ENCODE measurements at regions not wholly inside any gene's neighbourhood (a gene's known extent, or its start where the extent isn't known, plus 50 kb on each side); places are given as distances from the start of the nearest gene placed in this dataset.

DNA sequence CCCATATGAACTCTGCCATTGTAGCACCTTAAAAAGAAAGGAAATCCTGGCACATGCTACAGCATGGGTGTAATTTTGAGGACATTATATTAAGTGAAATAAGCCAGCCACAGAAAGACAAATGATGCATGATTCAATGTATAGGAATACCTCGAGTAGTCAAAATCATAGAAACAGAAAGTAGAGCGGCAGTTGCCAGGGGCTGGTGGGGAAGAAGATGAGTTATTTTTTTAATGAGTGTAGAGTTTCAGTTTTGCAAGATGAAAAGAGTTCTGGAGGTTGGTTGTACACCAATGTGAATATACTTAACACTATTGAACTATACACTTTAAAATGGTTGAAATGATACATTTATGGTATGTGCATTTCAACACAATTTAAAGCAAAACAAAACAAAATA is 133.0 kb downstream of the ZDHHC21 start:
- no peak for DNase-seq

DNA sequence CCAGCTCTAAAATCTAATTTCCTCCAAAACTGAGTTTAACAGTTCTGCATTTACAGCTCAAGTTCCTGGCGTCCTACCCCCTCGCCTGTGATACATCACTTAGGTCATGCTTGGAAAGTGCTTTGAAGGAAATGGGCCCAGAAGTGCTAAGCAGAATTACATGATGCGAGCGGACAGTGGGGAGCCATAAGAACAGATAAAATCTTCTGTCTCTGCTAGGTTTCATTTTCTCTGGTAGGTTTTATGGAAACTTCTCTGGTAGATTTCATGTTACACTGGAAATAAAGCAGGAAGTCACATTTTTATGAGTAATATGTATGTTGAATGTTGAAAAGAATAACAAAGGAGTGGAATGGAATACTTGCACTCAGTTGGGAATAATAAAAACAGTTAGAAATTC is 138.3 kb downstream of the ZDHHC21 start:
- DNase-seq = no peak

DNA sequence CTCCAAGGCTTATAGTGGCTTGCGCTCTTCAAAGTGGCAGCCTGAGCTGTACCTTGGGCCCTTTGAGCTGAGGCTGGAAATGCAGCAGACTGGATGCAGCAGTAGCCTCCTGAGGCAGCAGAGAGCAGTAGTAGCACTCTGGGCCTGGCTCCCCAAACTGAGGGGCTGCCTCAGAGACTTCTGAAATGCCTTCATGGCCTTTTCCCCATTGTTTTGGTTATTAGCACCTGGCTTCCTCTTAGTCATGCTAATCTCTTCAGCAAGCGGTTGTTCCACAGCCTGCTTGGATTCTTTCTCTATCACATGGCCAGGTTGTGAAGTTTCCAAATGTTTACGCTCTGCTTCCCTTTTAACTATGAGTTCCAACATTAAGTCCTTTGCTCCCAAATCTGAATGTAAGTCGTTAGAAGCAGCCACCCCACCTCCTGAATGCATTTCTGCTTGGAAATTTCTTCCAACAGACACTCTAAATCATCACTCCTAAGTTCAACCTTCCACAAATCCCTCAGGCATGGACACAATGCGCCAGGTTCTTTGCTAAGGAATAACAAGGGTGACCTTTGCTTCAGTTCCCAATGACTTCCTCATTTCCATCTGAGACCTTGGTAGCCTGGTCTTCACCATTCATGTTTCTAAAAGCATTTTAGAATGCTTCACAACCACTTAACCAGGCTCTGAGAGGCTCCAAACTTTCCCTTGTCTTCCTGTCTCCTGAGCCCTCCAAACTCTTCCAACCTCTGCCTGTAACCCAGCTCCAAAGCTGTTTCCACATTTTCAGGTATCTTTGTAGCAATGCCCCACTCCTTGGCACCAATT is 145.8 kb downstream of the ZDHHC21 start:
- no peak for DNase-seq

DNA sequence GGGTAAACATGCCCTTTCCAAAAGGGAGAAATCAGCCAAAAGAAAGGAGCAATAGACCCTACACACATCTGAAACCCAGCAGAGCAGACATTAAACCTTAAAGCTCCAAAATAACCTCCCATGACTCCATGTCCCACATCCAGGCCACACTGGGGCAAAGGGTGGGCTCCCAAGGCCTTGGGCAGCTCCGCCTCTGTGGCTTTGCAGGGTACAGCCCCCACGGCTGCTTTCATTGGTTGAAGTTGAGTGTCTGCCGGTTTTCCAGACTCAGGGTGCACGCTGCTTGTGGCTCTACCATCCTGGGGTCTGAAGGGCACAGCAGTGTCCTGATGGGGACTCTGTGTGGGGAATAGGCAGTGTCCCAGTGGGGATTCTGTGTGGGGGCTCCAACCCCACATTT is 146.5 kb downstream of the ZDHHC21 start:
- no peak for DNase-seq

DNA sequence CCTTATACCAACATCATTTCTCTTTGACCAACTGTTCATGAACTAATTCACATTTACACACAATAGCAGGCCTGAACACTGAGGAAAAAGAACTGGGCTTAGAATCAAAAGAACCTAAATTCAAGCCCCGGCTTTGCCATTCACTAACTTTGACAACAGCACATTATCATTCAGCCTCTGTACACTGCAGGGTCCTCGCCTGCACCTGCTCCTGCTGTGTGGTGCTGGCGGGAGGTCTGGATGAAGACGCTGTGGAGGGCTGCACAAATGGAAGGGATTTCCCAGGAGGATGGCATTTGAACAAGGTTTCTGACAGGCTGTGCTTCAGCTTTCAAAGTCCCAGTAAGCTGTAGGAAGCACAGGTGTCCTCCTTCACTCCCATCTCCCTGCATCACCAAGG is 151.2 kb downstream of the ZDHHC21 start:
- DNase-seq = no peak

DNA sequence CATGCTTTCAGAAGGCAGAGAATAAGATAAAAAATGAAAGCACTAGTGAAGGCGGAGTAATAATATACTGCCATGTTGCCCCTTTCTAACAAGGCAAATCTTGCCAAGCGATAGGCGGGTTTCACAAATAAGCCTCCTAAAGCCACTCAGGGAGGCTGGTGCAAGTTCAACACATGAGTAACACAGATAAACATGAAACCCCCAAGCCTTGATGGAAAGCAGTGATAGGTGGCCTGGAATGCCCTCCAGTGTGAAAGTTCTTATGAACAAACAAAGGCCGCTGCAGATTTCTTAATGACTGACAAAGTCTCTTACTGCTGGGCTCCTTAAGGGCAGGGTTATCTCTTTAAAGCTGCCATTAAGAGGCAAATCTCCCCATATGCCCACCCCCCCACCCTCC is 154.7 kb downstream of the ZDHHC21 start:
- DNase-seq = no peak

DNA sequence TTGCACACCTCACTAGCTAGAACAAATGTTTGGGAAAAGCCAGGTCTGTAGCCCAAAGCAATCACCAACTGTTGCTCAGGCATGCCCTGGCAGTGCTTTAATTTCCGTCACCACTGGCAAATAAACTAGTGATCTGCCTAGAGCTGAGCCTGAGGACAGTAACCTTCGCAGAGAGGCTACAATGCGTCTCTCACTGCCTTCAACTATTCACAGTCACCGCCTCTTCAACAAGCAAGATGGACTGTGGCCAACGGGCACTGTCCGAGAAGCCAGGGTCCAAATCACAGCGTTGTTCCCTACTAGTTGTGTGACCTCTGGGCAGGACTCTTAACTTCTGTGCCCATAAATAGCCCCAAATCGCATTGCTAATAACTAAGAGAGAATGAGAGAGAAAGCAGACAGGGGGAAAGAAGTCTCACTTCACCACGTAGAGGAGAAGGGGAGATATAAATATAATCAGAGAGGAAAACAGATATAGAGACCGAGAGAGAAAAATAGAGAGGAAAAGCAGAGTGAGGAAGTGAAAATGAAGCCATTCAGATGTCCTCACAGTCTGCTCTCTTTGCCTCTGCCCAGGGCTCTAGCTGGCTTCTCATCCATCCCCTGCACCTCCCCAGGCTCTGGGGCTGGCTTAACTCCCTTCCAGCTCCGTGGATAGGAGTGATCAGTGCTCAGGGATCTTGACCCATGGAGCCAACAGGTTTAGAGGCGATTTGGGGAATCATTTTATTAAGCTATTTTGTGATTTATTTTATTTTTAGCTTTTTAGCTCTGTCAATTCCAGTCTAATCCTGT is 157.9 kb downstream of the ZDHHC21 start:
- no peak for DNase-seq

DNA sequence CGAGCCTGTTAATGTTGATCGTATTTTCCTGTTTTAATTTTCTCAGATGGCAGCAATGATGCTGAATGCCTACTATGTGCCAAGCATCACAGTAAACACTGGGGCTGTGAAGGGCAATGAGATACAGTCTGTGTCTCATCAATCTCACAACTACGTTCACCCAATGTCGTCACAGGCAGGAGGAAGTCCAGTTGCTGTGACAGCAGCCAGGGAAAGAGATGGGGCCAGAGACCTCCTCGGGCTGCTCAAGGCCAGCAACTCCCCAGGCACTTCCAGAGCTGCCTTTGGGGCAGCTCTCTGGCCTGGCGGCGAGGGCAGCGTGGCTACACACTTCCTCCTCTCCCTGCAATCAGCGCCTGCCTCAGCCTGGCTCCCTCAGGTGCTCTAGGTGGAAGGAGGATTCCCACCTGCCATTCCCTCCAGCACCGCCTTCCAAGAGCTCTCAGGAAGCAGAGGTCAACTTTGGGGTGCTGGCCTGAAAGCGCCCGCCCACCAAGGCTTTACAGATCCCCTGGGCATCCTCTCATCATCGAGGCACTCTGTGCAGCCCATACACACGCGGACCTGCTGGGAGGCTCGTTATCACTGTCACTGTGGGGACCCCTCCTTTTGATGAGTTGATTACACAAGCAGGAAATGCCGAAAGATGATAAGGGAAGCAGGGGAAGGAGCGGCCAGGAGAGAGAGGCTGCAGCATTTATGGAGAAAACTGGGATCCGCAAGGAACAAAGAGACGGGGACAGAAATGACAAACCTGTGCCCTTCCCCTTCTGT is 159.2 kb downstream of the ZDHHC21 start:
- no peak for DNase-seq

DNA sequence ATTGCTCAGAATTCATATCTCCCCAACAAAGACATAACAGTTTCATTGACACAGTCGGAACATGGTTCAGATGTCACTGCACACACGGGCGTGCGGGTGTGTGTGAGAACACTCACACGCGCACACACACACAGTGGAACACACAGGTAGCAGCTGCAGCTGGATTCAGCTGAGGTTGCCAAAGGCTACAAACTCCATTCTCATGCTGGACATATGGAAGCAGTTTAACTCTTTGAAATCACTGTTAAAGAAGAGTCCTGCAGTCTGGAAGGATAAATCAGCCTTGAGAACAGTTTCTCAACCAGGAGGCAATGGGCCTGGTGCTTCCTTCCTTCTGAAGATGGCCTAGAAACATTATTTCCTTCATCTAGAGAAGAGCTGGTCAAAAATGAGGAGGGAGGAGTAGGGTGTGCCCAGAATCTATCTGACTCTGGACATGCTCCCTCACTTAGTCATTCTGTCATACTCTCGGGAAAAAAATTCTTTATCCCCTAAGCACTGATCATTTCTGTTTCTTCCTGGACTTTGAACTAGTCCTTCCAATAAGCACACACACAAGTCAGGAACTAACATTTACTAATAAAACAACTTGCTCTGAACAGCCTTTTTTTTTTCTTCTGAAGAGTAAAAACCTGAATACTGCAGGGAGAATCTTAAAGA is 160.6 kb downstream of the ZDHHC21 start:
- peak; percentile 47 for DNase-seq

DNA sequence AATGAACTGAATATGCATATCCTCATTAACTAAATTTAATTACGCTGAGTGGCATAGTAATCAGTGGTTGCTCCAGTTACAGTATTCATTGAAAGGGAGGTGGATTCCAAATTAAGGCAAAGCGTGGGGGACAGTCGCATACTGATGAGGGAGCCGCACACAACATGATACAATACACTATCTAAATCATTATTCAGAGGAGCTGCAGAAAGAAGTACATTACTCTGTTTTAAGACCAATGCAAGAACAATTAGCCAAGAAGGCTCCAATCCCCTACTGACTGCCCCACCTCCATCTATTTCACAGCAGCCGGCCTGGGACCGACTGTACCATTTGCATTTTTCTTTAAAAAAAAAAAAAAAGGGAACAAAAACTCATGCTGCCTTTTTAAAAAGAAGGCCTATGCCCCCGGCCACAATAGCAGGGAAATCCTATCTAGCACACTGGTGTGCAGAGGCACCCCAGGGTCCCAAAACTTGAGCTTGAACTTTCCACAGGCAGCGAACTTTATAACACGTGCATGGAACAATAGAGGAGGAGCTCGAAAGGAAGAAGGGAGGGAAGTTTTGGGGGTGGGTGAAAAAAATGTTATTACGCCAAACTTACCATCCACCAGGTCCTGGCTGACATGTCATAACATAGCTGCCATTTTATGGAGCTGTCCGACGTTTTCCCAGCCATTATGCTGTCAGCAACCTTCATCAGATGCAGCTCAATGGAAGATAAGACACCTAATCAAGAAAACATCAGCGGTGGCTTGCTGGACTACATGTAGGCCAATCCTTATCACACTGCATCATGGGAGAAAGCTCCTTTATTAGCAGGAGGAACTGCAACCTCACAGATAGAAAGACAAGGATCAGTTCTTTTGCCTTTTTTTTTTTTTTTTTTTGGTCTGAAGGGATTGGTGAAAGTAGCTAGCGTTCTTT is 161.6 kb downstream of the ZDHHC21 start:
- peak; percentile 24 for DNase-seq

DNA sequence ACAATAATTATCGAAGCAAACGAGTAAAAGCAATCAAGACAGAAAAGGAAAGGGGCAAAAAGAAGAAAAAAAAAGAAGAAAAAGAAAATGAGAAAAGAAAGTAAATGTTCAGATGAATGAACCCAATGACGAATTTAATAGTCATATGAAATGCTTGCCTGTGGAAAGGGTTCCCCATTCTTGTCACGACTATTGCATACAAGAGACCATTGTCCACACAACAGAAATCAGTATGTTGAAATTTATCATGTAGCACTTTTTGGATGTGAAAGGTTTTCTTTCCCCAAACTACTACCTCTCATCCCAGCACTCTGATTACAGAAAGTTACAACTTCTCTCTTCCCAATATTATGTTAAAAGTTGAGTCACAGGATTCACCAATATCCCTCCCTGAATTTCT is 162.4 kb downstream of the ZDHHC21 start:
- no peak for DNase-seq

DNA sequence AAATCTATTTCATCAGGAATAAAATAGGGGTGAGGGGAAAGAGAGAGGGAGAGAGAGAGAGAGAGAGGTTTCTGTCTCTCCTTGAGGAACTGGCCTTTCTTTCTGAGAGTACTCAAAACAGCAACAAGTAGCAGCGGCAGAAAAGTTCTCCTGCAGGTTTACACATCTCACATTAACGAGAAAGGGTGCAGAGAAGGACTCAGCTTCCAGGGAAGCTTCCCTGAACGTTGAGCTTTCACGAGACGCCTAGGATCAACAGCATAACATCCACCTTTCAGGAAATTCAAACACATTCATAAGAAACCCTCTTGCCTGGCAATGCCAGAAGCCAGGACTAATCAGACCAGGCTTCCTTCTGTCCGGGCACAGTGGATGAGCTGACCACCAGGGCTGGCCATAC is 162.9 kb downstream of the ZDHHC21 start:
- no peak for DNase-seq

DNA sequence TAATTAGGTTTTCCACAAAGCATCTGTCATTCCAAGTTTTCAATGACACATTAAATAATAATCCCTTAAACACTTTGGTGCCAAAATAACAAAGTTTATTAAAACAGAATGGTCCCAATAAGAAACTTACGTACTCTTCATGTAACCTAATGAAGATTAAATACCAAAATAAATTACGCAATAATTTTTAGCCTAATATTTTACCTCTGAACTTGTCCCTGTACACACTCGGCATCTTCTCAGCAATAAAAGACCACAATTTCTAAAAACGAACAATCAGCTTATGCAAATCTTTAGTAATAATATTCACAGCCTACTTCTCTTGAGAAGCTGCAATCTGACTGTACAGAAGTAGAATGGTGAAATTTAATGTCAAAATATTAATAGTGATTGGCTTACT is 163.6 kb downstream of the ZDHHC21 start:
- no peak for DNase-seq

DNA sequence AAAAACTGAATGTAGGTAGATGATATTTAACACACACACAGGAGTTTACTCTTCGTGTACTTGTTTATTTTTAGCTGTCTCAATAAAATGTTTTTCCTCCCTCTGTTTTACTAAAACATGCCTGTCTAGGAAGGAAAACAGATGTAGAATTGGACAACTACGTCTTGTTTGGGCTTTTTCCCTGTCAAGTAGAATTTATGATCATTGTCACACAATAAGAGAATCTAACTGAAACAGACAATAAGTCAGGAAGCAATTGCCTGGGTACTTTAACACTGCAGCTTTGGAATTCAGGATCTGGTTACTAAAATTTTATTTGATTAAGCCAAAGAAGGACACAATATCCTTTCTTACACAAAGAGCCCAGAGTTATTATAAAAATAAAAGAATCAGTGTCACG is 164.2 kb downstream of the ZDHHC21 start:
- DNase-seq = no peak

DNA sequence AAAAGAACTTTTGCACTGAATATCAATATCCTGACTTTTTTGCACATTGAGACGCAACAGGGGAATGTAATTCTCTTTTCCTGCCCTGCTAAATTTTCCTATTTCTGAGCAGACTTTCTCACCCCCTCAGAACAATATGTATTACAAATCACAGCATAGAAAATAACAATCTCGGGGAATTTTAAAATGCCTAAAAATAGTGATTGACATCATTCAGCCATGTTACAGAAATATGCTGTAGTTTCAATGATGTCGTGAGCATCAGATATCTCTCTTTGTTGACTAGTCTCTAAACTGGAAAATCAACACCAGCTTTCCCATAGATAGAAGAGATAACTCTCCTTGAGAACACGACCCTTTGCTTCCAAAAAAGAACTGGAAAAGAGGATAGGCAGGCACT is 166.7 kb downstream of the ZDHHC21 start:
- DNase-seq = no peak

DNA sequence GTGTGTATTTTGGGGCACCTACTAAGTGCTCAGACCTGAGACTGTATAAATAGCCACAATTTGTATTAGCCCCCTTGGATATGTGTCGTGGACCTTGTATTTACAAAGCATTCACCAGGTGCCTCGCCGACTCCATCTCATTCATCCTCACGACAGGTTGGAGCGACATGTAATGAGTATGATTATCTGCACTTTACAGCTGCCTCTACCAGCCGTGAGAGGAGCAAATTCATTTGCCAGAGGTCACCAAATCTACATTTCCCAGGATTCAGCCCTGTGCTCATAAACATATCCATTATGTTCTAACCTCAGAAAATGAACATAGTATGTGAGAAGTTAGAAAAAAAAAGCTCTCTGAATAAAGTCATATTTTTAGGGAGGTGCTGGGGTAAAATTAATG is 167.4 kb downstream of the ZDHHC21 start:
- DNase-seq = peak; percentile 26

DNA sequence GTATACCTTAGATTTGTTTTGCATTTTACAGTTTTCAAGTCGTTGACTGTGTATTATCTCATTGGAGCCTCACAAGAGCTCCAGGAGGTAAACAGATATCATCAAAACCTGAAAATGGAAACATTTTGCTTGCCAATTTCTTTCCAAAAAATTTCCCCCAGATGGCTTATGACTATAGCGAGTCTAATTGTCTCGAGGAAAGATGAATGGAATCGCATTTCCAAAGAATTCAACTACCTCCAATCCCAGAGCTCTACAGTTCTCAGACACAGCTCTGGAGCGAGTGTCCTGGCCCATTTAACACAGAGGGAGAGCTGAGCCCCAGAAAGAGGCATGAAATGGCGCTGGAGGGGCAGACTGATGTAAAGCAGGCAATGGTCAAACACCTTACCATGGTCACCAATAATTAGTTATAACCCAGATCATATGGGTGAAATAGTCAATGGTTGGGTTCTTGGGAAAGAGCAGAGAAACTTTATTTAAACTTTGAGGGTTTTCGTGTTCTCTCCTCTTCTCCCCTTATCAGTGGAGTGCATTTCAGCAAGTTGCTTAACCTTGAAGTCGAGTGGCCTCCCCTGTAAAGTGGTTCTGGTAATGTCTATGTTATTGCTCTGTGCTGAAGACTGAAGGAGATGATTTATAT is 168.2 kb downstream of the ZDHHC21 start:
- peak; percentile 35 for DNase-seq

DNA sequence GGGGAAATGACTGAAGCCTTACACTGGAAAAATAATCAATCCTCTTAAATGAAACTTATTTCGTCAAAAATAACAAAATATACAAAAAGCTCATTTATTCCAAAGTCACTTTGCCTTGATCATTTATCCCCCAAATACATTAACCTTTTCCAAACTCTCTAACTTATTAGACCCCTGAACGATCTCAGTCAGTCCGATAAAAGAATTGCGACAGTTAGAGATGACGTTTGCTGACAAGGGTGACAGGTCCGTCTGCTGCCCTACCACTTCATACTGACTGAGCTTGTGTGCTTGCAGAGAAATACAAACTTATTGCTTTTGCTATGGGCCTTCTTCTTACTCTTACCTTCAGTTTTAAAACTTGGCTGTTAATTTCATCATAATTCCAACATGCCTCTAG is 169.7 kb downstream of the ZDHHC21 start:
- no peak for DNase-seq

DNA sequence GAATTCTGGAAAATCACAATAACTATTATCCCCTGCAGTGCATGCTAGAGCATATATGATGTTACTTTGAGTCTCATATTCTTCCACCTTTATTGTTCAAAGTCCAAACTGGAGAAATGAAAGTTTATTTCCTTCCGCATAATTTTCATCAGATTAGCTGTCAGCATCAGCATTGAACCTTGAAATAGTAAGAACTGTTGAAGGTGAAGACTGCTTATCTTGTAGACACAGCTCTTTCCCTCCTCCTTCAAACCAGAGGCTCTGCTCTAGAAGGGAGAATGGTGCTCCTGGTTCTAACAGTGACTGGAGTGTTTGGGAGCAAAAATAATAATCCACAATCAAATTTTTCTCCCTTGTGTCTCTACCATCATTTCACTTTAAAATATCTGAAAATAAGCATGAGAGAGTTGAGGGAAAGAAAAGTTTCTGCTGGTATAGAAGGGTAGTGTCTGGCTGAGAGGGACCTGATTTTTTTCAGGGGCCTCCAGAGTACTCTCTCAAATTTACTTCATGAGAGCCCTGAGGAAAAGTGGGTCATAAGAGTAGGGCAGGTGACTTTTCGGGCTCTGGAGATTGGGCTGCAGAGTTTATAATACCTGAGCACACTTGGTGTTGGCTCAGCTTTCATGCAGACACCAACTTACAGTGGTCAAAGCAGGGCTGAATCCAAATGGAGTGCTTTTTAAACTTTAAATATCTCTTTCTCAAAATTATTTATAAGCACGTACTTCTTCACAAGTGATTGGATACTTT is 170.4 kb downstream of the ZDHHC21 start:
- no peak for DNase-seq

DNA sequence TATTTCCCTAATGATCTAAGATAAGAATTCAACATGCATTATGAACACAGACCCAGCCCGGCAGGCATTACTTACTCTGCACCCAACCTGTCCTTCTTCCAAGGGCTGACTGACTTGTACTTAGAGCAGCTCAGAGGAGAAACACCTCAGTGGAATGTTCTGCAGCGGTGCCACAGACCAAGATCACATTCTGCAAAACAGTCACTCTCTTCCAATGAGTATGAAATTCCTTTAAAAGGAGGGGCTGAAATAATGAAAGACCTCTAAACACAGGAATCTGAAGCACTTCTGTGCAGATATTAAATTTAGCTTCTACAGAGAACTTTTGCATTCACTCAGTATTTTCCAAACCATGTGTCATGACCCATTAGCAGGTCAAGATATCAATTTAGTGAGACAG is 172.9 kb downstream of the ZDHHC21 start:
- DNase-seq = no peak
